OCI-LY7 (cell line): ENCODE measurements at regions not wholly inside any gene's neighbourhood (a gene's known extent, or its start where the extent isn't known, plus 50 kb on each side); places are given as distances from the start of the nearest gene placed in this dataset.

ENCODE experiments used
- BruUV-seq: library from RNA; stranded (reverse); fragments of 400-500 nt; replicated peaks from 2 replicates; lab custom pipeline; 2021; lab: Mats Ljungman, UMichigan
- CTCF ChIA-PET: fragments of 300-600 bp; sonication (Branson Sonifier 250); formaldehyde crosslinking; loops from one replicate; lab custom pipeline; 2022; ENCODE audit warnings: antibody characterized with exemption; ENCODE audit not compliant: unreplicated experiment; lab: Charles Lee
- POLR2A ChIA-PET: fragments of 300-600 bp; sonication (Branson Sonifier 250); formaldehyde crosslinking; loops from one replicate; lab custom pipeline; 2022; ENCODE audit warnings: antibody characterized with exemption; lab: Charles Lee
- DNase-seq: peaks from one replicate; pipeline ENCODE4 v3.0.0-alpha.2; 2015; ENCODE audit warnings: low spot score
- H2AFZ ChIP-seq: fragments of 200-600 bp; sonication (generic), shearing (Covaris generic); 2 replicates; pipeline ENCODE4 v1.6.1; 2014; ENCODE audit warnings: mild to moderate bottlenecking, antibody characterized with exemption, low read length, moderate library complexity
- H3K27ac ChIP-seq: fragments of 200-600 bp; sonication (generic); 2 replicates; pipeline ENCODE4 v1.5.1; 2014; ENCODE audit warnings: mixed run types, low read depth, mild to moderate bottlenecking, moderate library complexity, low read length, inconsistent platforms; ENCODE audit not compliant: poor library complexity, severe bottlenecking
- H3K36me3 ChIP-seq: fragments of 200-600 bp; sonication (generic); 2 replicates; pipeline ENCODE4 v1.6.1; 2014; ENCODE audit warnings: mild to moderate bottlenecking, antibody characterized with exemption, low read length, moderate library complexity, mixed read lengths; ENCODE audit not compliant: insufficient read depth
- H3K4me1 ChIP-seq: fragments of 200-600 bp; sonication (generic); 2 replicates; pipeline ENCODE4 v1.5.1; 2014; ENCODE audit warnings: mild to moderate bottlenecking, low read length; ENCODE audit not compliant: insufficient read depth, poor library complexity, severe bottlenecking
- H3K4me2 ChIP-seq: fragments of 200-600 bp; sonication (generic); 2 replicates; pipeline ENCODE4 v1.6.1; 2014; ENCODE audit warnings: mild to moderate bottlenecking, low read length
- H3K4me3 ChIP-seq: fragments of 200-600 bp; sonication (generic); 2 replicates; pipeline ENCODE4 v1.5.1; 2014; ENCODE audit warnings: mild to moderate bottlenecking, low read depth, low read length; ENCODE audit not compliant: poor library complexity, severe bottlenecking
- H3K79me2 ChIP-seq: fragments of 200-600 bp; sonication (generic); 2 replicates; pipeline ENCODE4 v1.6.1; 2016; ENCODE audit warnings: low read depth, mild to moderate bottlenecking, low read length, moderate library complexity, mixed read lengths; ENCODE audit not compliant: insufficient read depth
- H3K9me2 ChIP-seq: fragments of 200-600 bp; sonication (generic); 2 replicates; pipeline ENCODE4 v1.6.1; 2016; ENCODE audit warnings: mild to moderate bottlenecking, low read length, mixed read lengths; ENCODE audit not compliant: insufficient read depth
- H3K9me3 ChIP-seq: fragments of 200-600 bp; sonication (generic); 2 replicates; pipeline ENCODE4 v1.6.1; 2014; ENCODE audit warnings: mild to moderate bottlenecking, mixed run types, low read length, mixed read lengths
- H4K20me1 ChIP-seq: fragments of 200-600 bp; sonication (generic); 2 replicates; pipeline ENCODE4 v1.6.1; 2014; ENCODE audit warnings: mild to moderate bottlenecking, antibody characterized with exemption, low read length, moderate library complexity, mixed read lengths; ENCODE audit not compliant: insufficient read depth
- EZH2phosphoT487 ChIP-seq: fragments of 200-600 bp; sonication (generic); IDR thresholded peaks from 2 replicates; pipeline ENCODE4 v1.6.1; 2018; ENCODE audit warnings: low read depth, borderline replicate concordance, mild to moderate bottlenecking, mixed run types, antibody characterized with exemption, low read length, moderate library complexity, mixed read lengths
- intact Hi-C: fragments of 100-400 bp; cut with micrococcal nuclease; formaldehyde crosslinking; loops from one replicate; pipeline ENCODE4 v1.10.0; 2022; ENCODE audit not compliant: unreplicated experiment
- TF ChIP-seq, protein P1 (sequence below): fragments of 200-600 bp; sonication (generic); conservative IDR thresholded peaks from 2 replicates; pipeline ENCODE4 v1.5.1; 2014; ENCODE audit warnings: mild to moderate bottlenecking, antibody characterized with exemption, low read length, moderate library complexity, mixed read lengths

GRCh38 chr1:232579958-232580941 lies 49.7 kb downstream of the SIPA1L2 start:
- ChIA-PET CTCF (interaction anchor here (1.2 to 1.3 kb wide), 2 partner anchors 15 to 47 kb away, joined by 3 to 4 read pairs; no protein-coding TSS in a partner anchor), POLR2A (interaction anchor here (0.9 to 2.2 kb wide), 9 partner anchors 8 to 50 kb away, joined by 3 to 28 read pairs (median 5); no protein-coding TSS in a partner anchor)
- peak overlapping the region; percentile 72 for H3K4me2 ChIP-seq
- BruUV-seq = no TSS peak
- intact Hi-C loops = loop anchor here (2.0 kb wide), 1 partner anchor 19 kb away; no protein-coding TSS in a partner anchor
- TF ChIP-seq, protein P1, sequence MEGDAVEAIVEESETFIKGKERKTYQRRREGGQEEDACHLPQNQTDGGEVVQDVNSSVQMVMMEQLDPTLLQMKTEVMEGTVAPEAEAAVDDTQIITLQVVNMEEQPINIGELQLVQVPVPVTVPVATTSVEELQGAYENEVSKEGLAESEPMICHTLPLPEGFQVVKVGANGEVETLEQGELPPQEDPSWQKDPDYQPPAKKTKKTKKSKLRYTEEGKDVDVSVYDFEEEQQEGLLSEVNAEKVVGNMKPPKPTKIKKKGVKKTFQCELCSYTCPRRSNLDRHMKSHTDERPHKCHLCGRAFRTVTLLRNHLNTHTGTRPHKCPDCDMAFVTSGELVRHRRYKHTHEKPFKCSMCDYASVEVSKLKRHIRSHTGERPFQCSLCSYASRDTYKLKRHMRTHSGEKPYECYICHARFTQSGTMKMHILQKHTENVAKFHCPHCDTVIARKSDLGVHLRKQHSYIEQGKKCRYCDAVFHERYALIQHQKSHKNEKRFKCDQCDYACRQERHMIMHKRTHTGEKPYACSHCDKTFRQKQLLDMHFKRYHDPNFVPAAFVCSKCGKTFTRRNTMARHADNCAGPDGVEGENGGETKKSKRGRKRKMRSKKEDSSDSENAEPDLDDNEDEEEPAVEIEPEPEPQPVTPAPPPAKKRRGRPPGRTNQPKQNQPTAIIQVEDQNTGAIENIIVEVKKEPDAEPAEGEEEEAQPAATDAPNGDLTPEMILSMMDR = no peak
- no peak for TF ChIP-seq EZH2phosphoT487
- no peak overlapping the region for H3K4me3 ChIP-seq
- H3K27ac ChIP-seq = peak overlapping the region; percentile 93
- DNase-seq = no peak
- H3K79me2 ChIP-seq = 0 out of 2 replicates have a peak, but pooled peaks cover 3% of the 10 kb centered on the region
- peak overlapping the region; percentile 70; the same call in 1 of the 2 replicates for H2AFZ ChIP-seq
- H3K4me1 ChIP-seq = peaks cover 66% of the 10 kb centered on the region
- no peaks in the 10 kb centered on the region for H3K9me2 ChIP-seq
- no peaks in the 10 kb centered on the region for H3K9me3 ChIP-seq
- H3K36me3 ChIP-seq = no peaks in the 10 kb centered on the region; the same call in 1 of the 2 replicates
- no peaks in the 10 kb centered on the region for H4K20me1 ChIP-seq

- DNase-seq = no peak
- H3K27ac ChIP-seq = peak overlapping the region; percentile 93
- peak overlapping the region; percentile 72 for H3K4me2 ChIP-seq
- intact Hi-C loops = loop anchor here (2.0 kb wide), 1 partner anchor 19 kb away; no protein-coding TSS in a partner anchor
- H3K4me3 ChIP-seq = peak overlapping the region; percentile 47
- ChIA-PET POLR2A (interaction anchor here (1.0 to 2.2 kb wide), 7 partner anchors 9 to 51 kb away, joined by 3 to 28 read pairs (median 7); no protein-coding TSS in a partner anchor), CTCF (interaction anchor here (1.1 to 1.2 kb wide), 2 partner anchors 14 to 16 kb away, joined by 4 read pairs; no protein-coding TSS in a partner anchor)
- no TSS peak for BruUV-seq
- no peak for TF ChIP-seq EZH2phosphoT487
- TF ChIP-seq, protein P1 = no peak
- no peaks in the 10 kb centered on the region for H3K9me3 ChIP-seq
- H4K20me1 ChIP-seq = no peaks in the 10 kb centered on the region
- H3K9me2 ChIP-seq = no peaks in the 10 kb centered on the region
- 0 out of 2 replicates have a peak, but pooled peaks cover 3% of the 10 kb centered on the region for H3K79me2 ChIP-seq
- H3K4me1 ChIP-seq = peaks cover 73% of the 10 kb centered on the region
- no peaks in the 10 kb centered on the region; the same call in 1 of the 2 replicates for H3K36me3 ChIP-seq
- H2AFZ ChIP-seq = peak overlapping the region; percentile 70; the same call in 1 of the 2 replicates
These were observed 50.5 kb downstream of the SIPA1L2 start for GRCh38 chr1:232579466-232579865.
